CD4-positive, alpha-beta T cell treated with Interferon alpha-2 for 1 hour (primary cell): ENCODE measurements at regions not wholly inside any gene's neighbourhood (a gene's known extent, or its start where the extent isn't known, plus 50 kb on each side); places are given as distances from the start of the nearest gene placed in this dataset.
"Not testable (repeated sequence)": the region's sequence is repeated elsewhere in the genome, so short reads cannot be mapped to it uniquely, and the experiment has no call there.

ENCODE experiments used
- DNase-seq, 2 donors: peaks; one replicate each; pipeline ENCODE4 v3.0.0-alpha.2; 2020 to 2022

DNA sequence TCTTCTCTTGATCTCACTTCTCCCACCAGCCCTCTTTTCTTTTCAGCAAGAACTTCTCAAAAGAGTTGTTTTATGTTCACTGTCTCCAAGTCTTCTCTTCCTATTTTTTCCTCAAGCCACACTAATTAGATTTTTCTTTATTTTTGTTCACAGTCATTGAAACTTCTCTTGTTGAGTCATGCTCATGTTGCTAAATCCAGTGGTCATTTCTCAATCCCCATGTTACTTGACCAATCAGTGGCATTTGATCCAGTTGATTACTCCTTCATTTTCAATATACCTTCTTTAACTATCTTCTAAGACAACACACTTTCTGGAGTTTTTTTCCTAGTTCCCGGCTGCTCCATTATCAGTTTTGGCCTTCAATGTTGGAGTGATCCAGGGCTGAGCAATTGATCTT is 103.1 kb upstream of the LSM6 start:
- DNase-seq = no peak

DNA sequence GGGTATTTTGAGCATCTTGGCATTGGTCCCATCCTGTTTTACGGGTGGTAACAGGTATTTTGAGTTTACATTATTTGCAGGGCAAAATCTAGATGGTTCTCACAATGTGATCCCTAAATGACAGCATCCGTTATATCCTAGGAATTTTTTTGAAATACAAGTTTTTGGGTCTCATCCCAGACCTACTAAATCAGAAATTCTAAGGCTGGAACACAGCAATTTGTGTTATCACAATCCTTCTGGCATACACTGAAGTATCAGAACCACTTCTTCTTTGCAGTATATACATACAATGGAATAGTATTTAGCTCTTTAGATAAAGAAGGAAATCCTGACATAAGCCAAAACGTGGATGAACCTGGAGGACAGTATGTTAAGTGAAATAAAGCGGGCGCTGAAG is 104.1 kb upstream of the LSM6 start:
- DNase-seq = no peak

DNA sequence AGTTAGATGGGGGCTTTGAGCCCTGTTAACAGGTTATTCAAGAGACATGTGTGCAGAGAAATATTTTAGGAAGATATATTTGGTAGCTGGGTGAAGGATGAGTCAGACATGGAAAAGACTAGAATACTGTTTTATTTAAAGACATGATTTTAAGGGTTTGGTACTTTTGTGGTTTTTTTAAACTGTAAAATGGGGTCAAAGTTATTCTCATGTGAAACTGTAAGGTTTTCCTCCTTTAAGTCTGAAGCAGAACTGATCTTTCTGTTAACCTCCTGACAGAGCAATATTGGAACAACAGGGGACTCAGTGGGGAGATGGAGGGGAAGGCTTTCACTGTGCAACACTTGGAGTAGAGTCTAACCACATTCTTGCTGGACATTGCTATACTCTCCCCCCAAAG is 112.4 kb upstream of the LSM6 start:
- DNase-seq = no peak

DNA sequence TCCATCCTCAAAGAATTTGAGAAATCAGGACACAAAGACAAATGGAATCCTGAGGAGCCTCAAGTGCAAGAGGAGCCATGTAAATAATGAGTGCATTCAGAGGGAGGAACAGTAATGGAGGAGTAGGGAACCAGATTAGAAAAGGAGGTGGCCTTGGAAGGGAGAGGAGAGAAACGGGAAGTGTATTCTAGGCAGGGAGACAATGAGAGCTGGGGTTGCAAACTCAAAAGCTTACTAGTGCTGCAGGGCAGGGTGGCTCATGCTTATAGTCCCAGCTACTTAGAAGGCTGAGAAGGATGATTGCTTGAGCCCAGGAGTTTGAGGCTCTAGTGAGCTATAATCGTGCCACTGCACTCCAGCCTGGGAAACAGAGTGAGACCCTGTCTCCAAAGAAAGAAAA is 113.2 kb upstream of the LSM6 start:
- no peak for DNase-seq

DNA sequence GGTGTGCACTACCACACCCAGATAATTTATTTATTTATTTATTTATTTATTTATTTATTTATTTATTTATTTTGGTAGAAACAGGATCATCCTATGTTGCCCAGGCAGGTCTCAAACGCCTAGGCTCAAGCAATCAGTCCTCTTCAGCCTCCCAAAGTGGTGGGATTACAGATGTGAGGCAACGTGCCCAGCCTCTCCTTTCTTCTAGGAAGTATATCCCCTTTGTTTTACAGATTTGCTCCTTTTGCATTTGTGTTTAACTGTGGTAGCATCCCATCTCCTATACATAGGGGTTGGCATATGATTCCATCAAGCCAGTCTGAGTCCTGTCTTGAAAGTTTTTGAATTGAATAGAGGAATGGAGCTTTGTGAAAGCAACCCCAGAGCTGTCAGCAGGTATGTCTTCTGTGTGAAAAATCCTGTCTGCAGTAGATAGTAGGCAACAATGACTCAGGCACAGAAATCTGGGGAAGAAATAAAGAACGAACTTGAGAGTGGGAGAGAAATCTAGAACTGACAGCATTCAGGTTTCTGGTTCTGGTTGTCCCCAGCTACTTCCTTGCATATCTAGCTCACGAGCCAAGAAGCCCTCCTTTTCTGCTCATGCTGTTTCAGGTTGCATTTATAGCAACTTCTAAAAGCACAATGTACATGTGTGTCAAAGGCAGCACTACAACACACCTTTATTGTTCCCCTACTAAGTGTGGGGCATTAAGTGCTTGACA is 113.7 kb upstream of the LSM6 start:
- no peak for DNase-seq

DNA sequence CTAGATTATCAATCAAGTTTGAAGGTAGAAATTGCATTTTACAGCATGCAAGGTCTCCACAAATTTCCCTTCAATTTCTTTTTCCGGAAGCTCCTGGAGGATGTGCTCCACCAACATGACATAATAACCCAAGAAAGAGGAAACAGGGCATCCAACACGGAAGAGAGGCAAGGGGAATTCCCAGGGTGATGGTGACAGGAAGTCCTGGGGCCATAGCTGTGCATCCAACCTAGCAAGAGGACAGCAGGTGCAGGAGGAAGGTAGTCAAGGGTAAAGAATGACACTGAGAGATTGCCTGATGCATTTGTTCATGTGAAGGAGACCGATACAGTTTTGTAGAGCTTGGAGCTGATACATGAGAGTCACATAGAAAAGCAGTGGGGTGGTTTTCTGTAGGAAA is 115.7 kb upstream of the LSM6 start:
- DNase-seq = peak; percentile 14 to 75

DNA sequence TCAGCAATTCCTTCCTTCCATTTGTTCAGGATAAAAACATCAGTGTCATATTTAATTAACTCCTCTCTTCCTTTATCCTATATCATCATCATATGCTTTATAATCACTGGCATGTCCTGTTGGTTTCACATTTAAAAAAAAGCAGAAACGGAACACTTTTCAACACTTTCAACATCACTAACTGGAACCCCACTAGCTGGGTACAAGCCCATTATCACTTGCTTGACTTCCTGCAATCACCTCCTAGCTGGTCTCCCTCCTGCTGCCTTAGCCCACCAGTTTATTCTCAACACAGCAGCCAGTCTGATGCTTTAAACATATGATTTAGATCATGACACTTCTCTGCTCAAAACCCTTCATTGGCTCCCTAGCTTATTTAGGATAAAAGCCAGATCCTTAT is 116.4 kb upstream of the LSM6 start:
- DNase-seq = no peak

DNA sequence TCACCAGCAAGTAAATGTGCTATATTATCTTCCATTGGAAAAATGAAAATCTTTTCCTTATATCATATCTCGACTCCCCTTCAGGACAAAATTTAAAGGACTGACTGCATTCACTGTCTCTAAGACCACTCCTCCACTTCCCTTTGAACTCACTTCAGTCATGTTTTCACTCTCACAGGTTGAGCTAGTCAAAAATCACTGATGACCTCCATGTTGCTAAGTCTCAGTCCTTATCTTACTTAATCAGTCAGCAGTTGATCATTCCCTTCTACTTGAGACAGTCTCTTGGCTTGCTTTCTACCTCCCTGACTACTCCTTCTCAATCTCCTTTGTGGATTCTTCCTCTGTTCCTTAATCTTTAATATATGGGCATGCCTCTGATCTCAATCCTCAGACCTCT is 117.0 kb upstream of the LSM6 start:
- DNase-seq = no peak

DNA sequence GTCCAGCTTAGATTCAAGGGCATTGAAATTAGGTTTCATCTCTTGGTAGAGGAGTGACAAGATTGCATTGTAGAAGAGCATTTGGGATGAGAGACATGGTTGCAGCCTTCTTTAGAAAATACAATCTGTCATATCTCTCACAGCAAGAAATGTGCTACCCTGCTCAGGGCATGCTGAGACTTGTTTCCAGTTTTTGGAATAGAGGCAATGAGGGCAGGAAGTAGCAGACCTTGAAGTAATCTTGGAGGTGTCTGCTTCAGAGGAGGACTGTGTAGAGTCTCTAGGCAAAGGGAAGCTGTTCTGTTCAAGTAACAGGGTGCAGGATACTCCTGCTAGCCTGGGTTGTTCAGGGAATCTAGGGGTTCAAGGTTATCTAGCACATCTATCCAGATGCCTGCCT is 116.1 kb upstream of the ZNF827 start:
- DNase-seq = no peak

DNA sequence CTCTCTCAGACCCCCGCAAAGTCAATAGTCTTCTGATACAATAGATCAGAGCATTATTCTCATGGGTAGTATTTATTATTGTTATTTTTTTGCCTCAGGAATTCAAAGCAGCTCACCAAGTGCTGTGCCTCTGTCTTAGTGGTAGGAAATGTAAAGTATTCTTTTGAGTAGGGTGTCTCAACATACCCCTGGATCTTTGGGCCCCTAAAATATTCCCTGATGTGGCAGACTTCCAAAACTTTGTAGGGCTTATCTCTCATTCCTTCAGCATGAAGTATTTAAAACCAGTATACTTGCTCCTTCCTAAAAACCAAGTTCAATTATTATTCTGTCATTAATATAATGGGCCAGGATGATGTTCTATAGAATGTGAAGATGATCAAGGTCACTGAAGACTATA is 115.3 kb upstream of the ZNF827 start:
- no peak for DNase-seq

DNA sequence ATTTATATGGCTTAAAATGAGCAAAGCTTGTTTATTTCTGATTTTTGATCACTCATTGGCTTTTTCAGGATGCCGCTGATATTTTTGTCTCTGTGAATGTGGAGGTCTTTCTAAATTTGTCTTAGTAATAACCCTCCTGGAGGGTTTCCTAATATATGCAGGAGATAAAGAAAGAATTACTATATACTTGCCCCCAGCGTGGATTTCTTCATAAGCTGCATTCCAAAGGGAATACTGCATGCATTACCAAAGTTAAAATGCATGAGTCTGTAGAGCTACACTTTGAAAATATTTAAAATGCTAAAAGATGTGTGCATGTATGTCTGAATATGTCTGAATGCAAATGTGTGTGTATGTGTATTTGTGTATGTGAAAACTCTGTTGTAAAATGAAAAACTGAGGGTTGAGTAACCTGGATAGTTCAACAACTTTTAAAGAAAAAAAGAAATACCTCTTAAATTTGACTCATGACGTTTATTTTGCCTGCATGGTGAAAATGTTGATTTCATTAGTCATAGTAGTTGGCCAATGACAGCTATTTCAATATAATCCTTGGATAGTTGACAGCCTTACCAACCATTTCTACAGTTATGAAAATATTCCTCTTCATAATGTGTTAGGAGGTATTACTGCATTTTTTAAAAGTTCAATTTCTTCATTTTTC is 113.2 kb upstream of the ZNF827 start:
- no peak for DNase-seq

DNA sequence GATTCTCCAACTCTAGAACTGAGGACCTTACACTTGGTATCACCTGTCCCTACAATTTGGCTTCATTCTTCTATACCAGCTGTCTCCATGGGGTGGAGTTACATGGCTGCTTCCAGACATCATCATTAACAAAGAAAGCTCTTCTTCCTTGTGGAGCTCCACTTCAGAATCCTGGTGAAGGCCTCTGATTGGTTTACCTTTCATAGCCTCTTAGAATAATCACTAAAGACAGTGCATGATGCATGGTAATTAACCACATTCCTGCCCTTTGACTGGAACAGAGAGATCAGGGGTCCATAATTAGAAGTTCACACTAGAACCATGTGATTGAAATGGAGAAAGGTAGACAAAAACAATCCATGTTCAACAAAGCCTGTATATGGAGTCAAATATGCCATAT is 112.6 kb upstream of the ZNF827 start:
- no peak for DNase-seq

DNA sequence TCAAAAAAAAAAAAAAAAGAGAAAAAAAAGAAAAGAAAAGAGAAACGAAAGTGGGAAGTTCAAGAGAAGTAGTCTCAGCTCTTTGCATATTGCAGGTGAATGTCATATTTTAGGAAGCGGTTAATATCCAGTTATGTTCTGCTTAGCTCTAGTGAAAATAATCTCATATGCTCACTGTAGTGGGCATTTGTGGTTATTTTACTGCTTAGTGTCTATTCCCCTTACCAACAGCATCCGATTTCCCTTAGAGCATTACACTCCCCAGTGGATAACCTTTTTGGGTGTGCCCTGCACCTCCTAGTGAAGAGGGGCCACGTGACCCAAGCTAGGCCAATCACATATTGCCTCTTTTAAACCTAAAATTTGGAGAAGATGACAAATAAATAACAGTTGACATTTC is 111.2 kb upstream of the ZNF827 start:
- no peak for DNase-seq

DNA sequence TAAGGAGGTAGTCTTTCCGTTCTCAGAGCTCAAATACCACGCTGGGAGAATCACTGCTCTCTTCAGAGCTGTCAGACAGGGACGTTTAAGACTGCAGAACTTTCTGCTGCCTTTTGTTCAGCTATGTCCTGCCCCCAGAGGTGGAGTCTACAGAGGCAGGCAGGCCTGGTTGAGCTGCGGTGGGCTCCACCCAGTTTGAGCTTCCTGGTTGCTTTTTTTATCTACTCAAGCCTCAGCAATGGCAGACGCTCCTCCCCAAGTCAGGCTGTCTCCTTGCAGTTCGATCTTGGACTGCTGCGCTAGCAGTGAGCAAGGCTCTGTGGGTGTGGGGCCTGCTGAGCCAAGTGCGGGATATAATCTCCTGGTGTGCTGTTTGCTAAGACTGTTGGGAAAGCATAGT is 109.1 kb upstream of the ZNF827 start:
- DNase-seq = not testable (repeated sequence)

DNA sequence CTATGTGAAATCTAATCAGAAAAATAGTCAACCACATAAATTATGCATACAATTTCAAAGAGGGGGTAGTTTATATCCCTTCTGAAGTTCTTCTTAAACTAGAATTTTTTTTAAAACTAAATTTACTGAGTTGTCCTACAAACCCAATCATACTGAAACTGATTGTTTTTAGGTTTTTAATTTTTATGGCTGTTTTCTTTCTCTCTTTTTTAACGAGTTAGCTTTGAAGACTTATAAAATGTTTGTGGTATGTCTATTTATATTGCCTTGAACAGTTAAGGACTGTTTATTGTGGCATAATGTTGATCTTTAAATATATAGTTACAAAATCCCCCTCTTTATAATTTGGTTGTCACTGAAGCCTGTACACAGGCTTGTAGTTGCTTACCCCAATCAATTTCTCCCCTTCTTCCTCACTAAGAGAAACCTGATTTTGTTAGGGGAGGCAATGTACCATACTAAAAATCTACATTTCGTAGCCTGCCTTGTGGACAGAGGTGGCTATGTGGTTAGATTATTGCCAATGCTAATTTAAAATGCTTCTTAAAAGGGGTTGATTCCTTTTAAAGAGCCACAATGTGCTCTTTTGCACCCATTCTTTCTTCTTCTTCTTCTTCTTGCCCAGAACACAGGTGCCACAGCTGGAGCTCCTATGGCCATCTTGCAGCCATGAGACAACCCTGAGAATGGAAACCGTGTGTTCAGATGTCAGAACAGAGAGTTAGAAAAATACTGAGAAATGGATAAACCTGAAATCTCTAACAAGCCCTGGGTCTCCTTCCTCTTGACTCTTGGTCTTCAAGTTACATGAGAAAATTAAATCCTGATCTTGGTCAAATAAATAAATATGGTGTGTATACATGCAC is 102.7 kb upstream of the ZNF827 start:
- DNase-seq = no peak

DNA sequence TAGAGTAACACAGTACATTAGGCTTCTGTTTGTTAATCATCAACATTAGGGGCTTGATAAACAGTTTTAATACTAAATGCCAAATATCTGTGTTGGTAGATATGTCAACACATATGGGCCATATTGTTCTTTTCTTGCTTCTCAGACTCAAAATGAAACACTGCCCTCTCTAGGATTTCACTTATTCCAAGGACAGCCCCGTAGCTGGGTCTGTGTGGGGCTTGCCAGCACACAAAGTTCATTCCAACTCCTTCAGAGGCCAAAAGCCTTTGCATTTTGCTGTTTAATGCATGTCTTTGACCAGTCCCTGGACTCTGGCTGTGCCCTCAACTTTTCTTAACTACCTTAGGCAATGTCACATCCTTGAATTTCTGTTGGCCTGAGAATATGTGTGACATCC is 102.0 kb upstream of the ZNF827 start:
- DNase-seq = no peak

DNA sequence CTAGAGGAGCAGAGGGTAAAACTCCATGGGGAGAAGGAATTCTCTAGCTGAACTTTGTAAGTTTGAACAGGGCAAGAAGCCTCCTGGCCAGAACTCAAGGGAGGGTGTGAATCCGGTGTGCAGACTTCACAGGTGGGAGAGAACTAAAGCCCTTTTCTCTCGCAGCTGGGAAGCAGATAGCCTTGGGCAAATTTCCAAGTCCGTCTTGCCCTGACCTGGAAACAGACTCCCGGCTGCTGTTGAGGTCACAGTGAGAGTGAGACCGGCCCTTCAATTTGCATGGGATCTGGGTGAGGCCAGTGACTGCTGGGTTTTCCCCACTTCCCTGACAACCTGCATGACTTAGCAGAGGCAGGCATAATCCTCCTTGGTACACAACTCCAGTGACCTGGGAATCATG is 94.5 kb upstream of the ZNF827 start:
- DNase-seq = no peak

DNA sequence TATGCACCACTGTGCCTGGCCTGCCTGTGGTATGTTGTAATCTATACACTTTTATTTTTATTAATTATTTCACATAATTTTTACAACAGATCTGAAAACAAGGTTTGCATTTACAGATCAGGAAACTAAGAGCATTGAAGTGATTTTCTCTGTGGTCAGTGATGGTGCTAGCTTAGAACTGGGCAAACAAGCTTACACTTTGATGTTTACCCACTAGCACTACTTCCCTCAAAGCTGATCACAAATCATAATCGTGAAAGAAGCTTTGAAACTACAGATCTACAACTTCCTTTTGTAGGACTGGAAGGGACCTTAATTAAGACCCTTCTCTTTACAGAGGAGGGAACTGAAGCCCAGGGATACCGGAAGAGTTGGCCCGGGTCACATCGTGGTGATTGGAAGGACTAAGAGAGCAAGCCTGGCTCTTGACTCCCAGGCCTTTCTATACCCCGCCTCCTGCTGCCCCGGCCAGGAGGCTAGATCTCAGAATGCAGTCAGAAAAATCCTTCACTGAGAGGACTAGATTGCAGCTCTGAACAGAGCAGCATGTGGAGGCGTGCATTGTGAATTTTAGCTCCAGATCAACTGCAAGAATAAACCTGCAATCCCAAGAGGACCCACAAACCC is 93.7 kb upstream of the ZNF827 start:
- DNase-seq = no peak

DNA sequence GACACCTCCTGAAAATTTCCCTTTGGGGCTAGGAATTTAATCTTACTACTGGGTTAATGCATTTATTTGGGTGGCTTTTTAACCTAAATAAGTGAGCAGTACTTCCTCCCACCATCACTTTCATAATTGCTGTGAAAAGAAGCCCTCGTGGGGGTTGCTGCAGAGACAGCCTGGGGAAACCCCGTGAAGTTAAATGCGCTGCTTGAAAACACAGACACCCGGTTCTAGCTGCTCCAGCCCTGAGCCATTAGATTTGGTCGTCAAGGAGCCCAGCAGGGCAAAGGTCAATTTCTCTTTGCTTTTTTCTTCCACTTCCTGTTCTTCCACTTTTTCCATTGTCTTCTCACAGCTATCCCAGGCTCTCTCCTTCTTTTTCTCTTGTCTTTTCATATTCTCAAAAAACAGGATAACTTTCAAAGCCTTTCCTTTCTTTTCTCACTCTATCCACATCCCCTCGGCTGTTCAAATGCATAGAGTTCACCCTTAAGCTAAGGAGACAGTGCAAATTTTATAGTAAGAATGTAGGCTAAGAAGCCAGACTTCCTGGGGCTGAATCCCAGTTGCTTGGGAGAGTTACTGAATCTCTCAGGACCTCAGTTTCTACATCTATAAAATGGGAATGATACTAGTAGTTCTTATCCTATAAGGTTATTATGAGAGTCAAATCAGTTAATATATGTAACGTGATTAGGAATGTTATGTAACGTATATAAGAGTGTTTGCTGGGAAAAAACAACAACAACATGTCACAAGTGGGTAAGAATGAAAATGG is 91.5 kb upstream of the ZNF827 start:
- DNase-seq = peak in 1 of 2 donors; percentile 54

DNA sequence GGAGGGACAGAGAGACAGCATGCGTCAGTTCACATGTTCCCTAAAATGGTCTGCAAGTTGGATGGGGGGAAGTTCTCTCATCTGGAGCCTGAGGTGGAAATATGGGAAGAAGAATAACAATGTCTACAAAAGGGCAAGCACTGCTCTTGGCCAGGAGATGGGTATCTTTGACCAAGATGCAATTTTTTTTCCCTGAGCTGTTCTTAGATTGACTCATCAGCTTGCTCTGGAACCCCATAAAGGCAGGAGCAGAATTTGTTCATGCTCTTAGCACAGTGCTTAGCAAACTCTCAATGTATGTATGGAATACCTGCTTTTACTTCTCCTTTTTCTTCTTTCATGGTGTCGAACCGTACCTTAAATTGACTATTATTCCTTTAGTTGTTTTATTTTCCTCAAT is 90.5 kb upstream of the ZNF827 start:
- no peak for DNase-seq

DNA sequence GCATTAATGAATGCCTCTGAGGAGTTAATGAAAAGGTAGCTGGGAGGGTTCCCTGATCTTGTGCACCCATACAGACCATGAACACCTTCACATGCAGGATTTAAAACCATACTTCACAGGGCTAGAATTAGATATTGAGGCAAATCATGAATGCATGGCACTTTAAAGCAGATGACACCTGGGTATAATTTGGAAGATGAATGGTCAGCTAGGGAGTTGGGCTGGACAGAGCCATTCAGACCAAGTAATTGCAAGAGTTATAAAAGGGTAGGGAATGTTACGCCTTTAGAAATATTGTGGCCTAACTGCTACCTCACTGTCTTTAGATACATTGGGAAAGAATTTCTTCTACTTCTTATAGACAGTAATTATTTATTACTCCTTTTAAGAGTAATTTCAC is 89.1 kb upstream of the ZNF827 start:
- no peak for DNase-seq

DNA sequence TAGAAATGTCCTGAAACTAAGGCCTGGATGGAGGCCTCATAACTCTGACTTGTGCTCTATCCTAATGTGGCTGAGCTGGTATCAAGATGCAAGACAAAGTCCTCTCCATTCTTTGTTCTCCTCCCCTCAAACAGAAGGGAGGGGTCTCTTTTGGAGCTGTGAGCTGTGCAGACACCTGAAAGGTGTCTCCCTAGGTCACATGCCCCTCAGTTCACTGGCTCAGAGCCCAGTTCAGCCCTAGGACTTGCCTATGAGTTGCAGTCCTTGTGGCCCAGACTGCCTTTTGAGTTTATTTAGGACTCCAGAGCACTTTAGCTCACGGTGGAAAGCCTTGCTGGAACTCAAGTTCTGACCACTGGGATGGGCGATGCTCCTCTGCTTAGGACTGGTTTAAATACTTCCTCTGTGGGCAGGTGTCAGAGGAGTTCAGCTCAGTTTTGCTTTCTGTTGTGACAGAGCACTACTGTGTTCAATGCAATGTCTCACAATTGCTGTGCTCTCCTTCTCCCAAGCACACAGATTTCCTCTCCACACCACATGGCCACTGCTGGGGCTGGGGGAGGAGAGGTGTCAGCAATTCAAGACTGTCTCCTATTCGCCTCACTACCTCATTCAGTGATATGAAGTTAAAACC is 84.8 kb upstream of the ZNF827 start:
- DNase-seq = no peak
